Astrocyte of the cerebellum (primary cell): ENCODE measurements at regions not wholly inside any gene's neighbourhood (a gene's known extent, or its start where the extent isn't known, plus 50 kb on each side); places are given as distances from the start of the nearest gene placed in this dataset.

Experiments
- DNase-seq: peaks from one replicate; pipeline ENCODE4 v3.0.0-alpha.2; 2011; ENCODE audit warnings: low read depth
- H3K4me3 ChIP-seq: 2 replicates; pipeline ENCODE4 v1.5.1; 2011; ENCODE audit warnings: mild to moderate bottlenecking, low read depth, low read length, moderate library complexity
- CTCF ChIP-seq: IDR thresholded peaks from 2 replicates; pipeline ENCODE4 v1.5.1; 2012; ENCODE audit warnings: low read length, low read depth, moderate library complexity, mild to moderate bottlenecking; ENCODE audit errors: missing control alignments
- in situ Hi-C: cut with HindIII; loops from 2 replicates; pipeline ENCODE4 v1.10.0; 2017; ENCODE audit warnings: low sequenced_read_pairs

- TF ChIP-seq CTCF: no peak
- no peak overlapping the region for H3K4me3 ChIP-seq
- no peak for DNase-seq
- in situ Hi-C loops: no loop called here
Observed at GRCh38 chr10:44766631-44767030, 144.5 kb upstream of the TMEM72 start.

- no peak for DNase-seq
- H3K4me3 ChIP-seq: no peak overlapping the region
- TF ChIP-seq CTCF: no peak
- in situ Hi-C loops: no loop called here
Observed at GRCh38 chr10:44769450-44769849, 141.7 kb upstream of the TMEM72 start.

GRCh38 chr10:44771233-44771995 is 139.7 kb upstream of the TMEM72 start:
- no peak for DNase-seq
- no peak for TF ChIP-seq CTCF
- in situ Hi-C loops: no loop called here
- no peak overlapping the region for H3K4me3 ChIP-seq

GRCh38 chr10:44773565-44773964 is 137.6 kb upstream of the TMEM72 start:
- no peak for TF ChIP-seq CTCF
- H3K4me3 ChIP-seq: no peak overlapping the region
- no peak for DNase-seq
- in situ Hi-C loops: no loop called here

GRCh38 chr10:44774676-44775401 is 136.3 kb upstream of the TMEM72 start:
- H3K4me3 ChIP-seq: no peak overlapping the region
- in situ Hi-C loops: no loop called here
- peak; percentile 36 for DNase-seq
- TF ChIP-seq CTCF: no peak

- TF ChIP-seq CTCF: no peak
- H3K4me3 ChIP-seq: no peak overlapping the region
- in situ Hi-C loops: no loop called here
- no peak for DNase-seq
Observed at GRCh38 chr10:44775402-44775741, 135.8 kb upstream of the TMEM72 start.
